Bone marrow (tissue), 2 donors: ENCODE measurements at regions not wholly inside any gene's neighbourhood (a gene's known extent, or its start where the extent isn't known, plus 50 kb on each side); places are given as distances from the start of the nearest gene placed in this dataset.

ENCODE experiments used
- DNase-seq, 2 donors: peaks; one replicate each; lab custom pipeline; 2025; lab: John Stamatoyannopoulos, UW

DNA sequence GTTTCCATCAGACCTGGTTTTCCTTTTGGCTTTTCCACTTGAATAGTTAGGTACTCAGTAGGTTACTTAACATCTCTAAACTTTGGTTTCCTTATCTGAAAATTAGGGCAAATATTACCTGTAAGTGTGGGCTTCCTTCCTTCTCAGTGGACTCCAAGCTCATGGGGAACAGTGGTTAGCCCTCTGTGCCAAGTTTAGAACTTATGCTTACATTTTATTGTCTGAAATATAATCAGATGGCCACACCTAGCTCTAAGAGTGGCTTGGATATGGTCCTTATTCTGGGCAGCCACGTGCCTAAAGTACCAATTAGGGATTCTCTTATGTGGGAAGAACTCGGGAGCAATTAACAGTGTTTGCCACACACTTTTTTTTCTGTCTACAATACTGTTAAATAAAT is 133.9 kb downstream of the UCHL1 start:
- no peak for DNase-seq

DNA sequence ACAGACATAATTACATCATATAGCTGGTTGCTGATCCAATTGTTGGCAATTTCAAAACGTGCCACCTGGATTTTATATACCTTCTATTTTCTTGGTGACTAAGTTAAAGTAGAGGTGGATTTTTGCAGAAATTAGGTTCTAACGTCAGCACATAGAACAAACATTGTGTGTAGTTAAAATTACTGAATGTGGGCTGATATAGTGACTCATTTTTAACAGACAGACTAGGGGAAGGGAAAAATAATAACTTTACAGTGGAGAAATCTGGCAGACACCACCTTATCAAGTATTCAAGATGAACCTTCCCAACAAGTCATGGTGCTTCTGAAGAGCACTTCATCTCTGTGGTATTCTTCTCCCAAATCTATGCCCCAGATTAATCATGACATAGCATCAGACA is 134.5 kb downstream of the UCHL1 start:
- no peak for DNase-seq

- DNase-seq = no peak
These were observed 137.8 kb downstream of the UCHL1 start for GRCh38 chr4:41394481-41394894.

DNA sequence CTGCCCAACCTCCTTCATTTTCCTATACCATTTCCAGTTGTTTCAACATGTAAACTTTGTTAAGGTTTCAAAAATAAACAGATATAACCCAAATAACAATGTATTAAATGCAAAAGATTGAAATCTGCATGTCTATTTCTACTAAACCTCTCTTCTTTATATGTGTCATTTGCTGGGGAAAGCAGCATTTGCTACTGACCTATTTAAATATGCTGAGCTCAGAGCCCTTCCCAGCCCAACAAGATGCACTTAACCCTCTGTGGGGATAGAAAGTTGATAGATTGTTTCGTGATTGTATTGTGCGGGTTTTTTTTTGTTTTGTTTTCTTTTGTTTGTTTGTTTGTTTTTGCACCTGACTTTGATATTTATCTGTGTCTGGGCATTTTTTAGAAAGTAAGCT is 139.5 kb downstream of the UCHL1 start:
- no peak for DNase-seq

- DNase-seq = no peak
These were observed 140.1 kb downstream of the UCHL1 start for GRCh38 chr4:41396869-41397268.

- no peak for DNase-seq
These were observed 138.7 kb upstream of the LIMCH1 start for GRCh38 chr4:41399231-41399630.

DNA sequence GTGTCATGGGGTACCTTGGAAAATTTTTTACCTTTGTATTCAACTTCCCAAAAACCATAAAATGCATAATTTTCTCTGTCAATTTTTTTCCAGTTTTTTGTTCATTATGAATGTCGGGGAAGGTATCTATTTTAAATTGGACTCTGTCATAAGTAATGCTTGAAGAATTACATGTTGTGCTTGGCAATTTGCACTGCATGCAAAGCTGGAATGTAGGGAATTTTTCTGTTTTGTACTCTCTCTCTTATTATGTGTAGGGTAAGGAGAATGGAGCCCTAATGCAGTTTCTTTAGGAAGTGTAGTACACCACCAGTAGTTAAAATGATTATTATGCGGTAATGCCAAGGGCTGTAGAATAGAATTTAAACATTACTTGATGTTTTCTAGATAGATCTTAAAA is 137.7 kb upstream of the LIMCH1 start:
- DNase-seq = no peak

DNA sequence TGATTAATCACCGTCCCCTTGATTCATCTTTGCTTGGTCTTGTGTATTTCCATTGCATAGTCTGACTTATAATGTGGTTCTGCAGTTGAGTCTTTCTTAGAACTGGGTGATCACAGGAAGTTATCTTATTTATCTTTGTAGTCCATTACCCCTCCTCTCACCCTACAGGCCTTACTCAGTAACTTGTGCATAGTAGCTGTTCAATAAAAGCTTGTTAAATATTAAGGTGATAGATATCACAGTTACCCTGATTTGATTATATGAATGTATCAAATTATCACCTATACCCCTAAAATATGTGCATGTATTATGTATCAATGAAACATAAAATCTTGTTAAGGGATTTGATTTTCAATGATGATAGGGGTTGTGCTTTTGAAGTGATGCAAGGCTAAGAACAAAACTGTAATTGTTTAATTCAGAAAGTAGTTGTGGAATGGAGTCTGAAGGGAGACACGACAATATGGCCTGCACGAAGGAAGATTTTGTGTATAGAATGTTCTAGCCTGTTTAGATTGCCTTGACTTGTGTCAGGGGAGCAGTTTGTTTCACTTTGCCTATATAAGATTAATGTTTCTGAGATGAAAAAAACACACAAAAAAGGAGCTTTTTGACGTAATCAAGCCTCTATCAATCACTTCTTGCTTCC is 132.4 kb upstream of the LIMCH1 start:
- no peak for DNase-seq

DNA sequence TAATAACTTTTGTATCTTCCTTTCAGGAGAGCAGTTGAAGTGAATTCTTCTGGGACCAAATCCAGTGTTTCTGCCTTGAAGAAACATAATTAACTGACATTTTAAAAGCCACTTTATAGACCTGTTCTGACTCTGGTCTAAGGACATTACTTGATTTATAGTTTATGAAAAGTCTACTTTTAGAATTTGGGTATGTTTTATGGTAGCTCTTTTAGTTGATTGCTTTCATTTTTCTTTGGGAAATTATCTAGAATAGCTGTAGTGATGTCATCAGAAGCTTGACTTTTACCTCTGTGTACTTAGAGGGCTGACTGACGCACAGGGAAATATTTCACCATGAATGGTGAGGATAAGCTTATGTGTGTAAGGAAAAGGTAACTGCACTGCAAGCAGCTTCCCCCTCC is 131.8 kb upstream of the LIMCH1 start:
- DNase-seq = no peak

- no peak for DNase-seq
These were observed 129.8 kb upstream of the LIMCH1 start for GRCh38 chr4:41408150-41408549.

GRCh38 chr4:41408859-41409593 is 128.9 kb upstream of the LIMCH1 start:
- DNase-seq = no peak

DNA sequence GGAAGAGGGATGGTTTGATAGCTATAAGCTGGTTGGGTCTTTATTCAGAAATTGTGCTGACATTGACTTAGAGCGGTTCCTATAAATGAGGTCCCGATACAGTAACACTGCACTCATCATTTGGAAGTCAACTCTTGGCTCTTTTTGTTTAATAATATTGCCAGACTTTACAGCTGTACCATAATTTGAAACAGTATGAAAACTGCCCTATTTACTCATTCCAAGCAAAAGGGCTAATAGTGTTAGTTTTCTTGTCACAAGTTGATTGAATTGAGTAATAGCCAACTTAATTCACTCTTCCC is 128.4 kb upstream of the LIMCH1 start:
- DNase-seq = no peak

DNA sequence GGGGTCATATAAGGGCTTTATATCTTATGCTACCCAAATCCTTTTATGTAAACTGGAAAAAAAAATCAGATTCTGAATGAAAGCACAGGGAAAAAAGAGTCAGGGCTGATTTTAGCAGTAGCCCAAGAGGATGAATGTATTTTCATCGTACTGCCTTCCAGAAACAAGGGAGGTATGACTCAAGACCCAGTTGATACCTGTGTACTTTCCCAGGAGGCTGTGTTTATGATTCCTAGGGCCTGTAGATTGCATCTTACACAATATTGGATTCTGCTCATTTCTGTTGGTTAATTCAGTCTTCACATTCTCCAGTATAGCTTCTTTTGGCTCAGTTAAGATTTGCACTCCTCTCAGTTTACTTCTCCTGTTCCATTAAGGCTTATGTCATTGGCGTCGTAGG is 127.9 kb upstream of the LIMCH1 start:
- no peak for DNase-seq

DNA sequence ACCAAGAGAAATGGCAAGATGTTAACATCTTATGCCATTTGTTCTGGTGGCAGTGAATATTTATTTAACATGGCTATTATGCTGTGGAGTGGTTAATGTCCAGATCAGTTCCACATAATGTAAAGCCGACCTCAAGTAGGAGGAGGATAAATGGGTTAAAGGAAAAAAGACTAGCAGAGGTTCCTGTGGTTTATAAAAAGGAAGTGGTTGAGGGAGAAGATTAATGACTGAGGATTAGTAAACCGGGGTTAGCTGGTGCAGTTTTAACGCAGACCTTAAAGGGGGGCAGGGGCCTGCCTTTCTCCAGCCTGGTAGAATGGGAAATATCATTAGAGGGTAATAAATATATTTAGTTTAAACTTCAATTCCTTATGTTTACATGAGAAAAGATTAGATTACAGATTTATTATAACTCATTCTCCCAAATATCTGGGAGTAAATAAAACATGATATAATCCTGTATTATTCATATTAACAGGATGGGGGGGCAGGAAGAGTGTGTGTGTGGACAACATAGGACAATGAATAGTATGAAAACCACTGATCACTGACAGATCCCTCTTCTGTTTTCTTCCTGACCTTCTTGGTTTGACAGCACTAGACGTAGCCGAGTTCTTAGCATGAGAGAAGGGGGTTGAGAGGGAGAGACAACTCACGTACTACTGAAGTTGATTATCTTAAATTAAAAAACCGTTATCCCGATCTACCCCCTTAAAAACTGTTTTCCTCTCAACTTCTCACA is 124.1 kb upstream of the LIMCH1 start:
- DNase-seq = peak in 1 of 2 donors; percentile 12

DNA sequence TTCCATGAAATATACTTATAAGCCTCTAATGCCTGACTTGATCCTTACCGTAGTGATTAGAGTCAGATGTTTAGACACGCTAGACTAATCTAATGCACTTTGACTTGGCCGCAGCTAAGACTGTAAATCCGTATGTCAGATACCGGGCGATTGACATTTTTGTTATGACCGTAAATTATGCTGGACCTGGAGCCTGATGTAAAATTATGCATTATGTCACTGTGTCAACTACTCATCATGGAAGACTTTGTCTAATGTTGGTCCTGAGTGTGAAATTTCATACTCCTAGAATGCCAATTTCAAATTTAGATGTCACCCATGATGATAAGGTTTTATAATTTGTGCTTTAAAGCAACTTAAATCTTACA is 123.6 kb upstream of the LIMCH1 start:
- DNase-seq = no peak

DNA sequence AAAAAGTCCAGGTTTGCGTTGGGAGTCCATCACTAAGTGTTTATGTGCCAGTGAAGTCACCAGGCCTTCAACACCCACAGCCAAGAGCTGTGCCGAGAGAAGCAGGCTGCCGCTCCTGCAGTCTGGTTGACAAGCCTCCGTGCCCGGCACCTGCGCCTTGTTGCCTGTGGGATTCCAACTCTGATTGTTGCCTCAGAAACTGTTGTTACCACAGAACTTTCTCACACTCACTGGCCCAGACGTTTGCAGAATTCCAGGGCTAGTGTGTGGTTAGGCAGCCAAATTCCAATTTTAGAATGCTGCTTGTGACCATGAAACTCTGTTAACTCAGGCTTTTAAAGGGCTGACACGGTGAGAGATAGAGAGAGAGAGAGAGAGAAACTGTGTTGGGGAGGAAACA is 119.5 kb upstream of the LIMCH1 start:
- DNase-seq = no peak

GRCh38 chr4:41420541-41420940 is 117.4 kb upstream of the LIMCH1 start:
- DNase-seq = no peak

DNA sequence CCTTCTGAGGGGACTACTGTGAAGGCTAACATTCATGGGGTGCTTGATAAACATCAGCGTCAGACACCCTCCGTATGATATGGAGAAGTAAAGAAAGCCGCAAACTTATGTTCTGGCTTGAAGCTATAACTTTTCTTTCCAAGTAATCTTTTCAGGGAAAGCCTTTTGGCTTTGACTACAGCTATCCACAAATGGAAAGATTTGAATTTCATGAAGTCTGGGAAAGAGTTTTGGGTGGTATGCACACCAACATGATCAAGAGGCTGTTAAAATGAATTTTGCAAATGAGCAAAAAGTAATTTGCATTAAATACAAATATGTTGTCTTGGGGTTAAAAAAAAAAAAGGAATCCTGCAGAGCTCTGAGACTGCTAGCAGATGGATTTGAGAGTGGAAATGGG is 114.8 kb upstream of the LIMCH1 start:
- DNase-seq = no peak

DNA sequence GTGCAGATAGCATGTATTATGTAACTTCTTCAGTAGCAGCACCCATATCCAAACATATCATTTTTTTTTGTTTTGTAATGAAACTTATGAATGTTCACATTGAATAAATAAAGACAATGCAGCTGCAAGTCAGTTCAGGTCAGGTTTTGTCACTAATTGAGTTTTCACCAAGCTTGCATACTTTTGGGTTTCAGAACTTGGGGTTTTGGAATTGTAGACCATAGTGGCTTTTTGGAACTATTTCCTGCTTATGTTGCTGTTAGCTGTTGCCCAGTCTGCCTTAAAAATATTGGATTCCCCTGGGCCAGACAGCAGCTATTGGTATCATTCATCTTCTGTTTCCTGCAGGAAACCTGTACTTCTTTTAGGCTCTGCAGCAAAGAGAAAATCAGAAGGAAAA is 113.4 kb upstream of the LIMCH1 start:
- no peak for DNase-seq

- no peak for DNase-seq
These were observed 112.3 kb upstream of the LIMCH1 start for GRCh38 chr4:41425650-41426049.

- no peak for DNase-seq
These were observed 111.4 kb upstream of the LIMCH1 start for GRCh38 chr4:41426539-41426938.

GRCh38 chr4:41427306-41427882 is 110.6 kb upstream of the LIMCH1 start:
- DNase-seq = no peak

DNA sequence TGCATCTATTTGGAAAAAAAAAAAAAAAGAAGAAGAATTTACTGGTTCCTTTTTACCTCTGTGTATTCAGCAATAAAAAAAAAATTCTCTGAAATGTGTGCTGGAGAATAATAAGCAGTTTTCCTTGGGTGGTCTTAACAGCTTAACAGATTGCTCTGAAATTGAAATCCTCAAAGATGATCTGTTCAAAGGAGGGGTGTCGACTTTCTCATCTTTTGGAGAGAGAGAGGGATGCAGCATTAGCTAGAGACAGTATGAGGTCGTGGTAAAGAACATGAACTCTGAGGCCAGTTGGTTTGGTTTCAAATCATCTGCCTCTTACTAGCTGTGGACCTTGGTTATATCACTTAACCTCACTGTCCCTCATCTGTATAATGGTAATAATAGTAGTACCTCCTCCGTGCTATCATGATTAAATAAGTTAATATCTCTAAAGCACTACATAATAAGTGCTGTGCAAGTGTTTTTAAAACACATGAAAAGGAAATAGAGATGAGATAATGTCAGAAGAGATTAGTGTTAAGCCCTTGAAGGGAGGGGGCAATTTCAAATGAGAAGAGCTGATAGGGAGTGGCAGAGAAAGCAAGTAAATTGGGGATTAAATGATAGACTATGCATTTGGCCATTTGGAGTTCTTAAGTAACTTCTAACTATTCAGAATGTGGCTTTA is 109.9 kb upstream of the LIMCH1 start:
- DNase-seq = no peak
